AG10803 (cell line): ENCODE measurements at regions not wholly inside any gene's neighbourhood (a gene's known extent, or its start where the extent isn't known, plus 50 kb on each side); places are given as distances from the start of the nearest gene placed in this dataset.

Experiments
- DNase-seq: peaks from one replicate; pipeline ENCODE4 v3.0.0; 2010; ENCODE audit warnings: low read depth
- H3K4me3 ChIP-seq: 2 replicates; pipeline ENCODE4 v1.5.1; 2011; ENCODE audit warnings: mild to moderate bottlenecking, low read length, control low read depth
- TF ChIP-seq, protein P1 (sequence below): conservative IDR thresholded peaks from 2 replicates; pipeline ENCODE4 v1.5.1; 2011; ENCODE audit warnings: mild to moderate bottlenecking, low read length, control low read depth, inconsistent platforms

DNA sequence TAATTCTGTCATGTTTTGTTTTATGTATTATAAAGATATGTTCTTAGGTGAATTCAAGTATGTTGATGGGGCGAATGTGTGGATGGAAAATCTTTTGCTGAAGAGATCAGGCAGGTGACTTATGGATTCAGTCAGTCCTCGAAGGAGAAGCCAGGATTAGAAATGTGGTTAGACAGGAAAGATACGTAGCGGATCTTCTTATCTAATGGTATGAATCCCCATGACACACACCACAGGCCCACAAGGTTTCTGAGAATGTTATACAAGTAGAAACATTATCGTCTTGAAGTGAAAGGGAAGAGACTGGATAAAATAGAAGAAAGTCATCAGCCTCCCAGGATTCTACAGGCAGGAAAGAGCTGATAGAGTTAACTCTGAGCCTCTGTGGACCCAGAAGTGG, 69.0 kb upstream of the RFXAP start:
- TF ChIP-seq, protein P1, sequence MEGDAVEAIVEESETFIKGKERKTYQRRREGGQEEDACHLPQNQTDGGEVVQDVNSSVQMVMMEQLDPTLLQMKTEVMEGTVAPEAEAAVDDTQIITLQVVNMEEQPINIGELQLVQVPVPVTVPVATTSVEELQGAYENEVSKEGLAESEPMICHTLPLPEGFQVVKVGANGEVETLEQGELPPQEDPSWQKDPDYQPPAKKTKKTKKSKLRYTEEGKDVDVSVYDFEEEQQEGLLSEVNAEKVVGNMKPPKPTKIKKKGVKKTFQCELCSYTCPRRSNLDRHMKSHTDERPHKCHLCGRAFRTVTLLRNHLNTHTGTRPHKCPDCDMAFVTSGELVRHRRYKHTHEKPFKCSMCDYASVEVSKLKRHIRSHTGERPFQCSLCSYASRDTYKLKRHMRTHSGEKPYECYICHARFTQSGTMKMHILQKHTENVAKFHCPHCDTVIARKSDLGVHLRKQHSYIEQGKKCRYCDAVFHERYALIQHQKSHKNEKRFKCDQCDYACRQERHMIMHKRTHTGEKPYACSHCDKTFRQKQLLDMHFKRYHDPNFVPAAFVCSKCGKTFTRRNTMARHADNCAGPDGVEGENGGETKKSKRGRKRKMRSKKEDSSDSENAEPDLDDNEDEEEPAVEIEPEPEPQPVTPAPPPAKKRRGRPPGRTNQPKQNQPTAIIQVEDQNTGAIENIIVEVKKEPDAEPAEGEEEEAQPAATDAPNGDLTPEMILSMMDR = no peak
- no peak for DNase-seq

DNA sequence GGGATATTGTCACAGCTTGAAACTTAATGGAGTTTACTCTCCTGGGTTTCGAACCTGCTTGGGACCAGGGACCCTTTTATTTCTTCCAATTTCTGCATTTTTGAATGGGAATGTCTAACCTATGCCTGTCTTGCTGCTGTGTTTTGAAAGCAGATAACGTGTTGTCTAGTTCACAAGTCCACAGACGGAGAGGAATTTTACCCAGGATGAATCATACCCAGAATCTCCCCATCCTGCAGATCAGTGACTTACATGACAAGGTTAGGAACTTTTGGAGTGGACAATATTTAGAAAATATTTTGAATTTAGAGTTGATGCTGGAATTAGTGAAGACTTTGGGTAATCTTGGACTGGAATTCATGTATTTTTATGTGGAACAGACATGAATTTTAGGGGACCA, 68.6 kb upstream of the RFXAP start:
- no peak overlapping the region for H3K4me3 ChIP-seq
- no peak for DNase-seq
- TF ChIP-seq, protein P1 = no peak

More for the DNA sequence above, 69.0 kb upstream of the RFXAP start:
- H3K4me3 ChIP-seq = no peak overlapping the region

DNA sequence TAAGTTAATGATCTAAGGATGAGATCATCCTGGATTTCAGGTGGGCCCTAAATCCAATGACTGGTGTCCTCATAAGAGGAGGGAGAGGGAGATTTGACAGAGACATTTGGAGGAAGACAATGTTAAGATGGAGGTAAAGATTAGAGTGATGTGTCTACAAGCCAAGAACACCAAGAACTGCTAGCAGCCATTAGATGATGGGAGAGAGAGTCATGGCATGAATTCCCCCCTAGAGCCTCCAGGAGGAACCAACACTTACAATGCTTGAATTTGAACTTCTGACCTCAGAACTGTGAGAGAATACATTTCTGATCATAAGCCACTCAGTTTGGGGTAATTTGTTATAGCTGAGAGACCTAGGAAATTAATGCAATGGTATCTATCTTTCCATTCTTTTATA, 68.1 kb upstream of the RFXAP start:
- H3K4me3 ChIP-seq = no peak overlapping the region
- TF ChIP-seq, protein P1 = no peak
- no peak for DNase-seq

DNA sequence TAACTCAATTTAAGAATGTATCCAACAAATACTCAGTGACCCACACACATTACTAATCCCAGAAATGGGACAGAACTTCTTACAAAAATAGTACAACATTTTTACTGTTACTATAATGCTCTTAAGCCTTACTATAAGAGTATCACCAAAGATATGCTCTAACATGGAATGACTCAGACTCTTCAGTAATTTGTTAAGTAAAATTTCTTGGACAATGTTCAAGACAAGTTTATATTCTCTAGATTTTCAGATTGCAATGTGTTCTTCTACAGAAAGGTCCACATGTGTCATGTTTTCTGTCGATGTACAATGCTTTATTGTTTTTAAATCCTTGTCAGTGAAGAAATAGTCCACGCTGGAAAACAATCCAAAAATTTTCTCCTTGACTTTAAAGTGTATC, 66.3 kb upstream of the RFXAP start:
- DNase-seq = no peak
- TF ChIP-seq, protein P1 = no peak
- H3K4me3 ChIP-seq = no peak overlapping the region

DNA sequence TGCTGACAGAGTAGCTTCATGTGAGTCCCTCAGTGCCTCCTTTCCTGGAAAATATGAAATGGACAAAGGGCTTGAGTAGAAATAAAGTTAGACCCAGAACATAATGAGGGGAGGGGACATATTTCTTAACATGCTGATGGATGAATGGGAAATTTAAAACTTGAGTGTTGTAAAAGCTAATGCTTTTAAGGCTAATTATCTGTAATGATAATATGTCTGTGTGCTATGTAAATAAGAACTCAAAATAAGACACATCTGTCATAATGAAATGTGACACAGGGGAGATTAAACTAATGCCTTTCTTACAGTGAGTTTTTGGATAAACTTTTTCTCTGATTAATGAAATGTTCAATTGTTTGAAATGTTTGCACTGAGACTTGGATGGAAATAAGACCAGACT, 65.8 kb upstream of the RFXAP start:
- TF ChIP-seq, protein P1 = no peak
- no peak for DNase-seq
- H3K4me3 ChIP-seq = no peak overlapping the region

DNA sequence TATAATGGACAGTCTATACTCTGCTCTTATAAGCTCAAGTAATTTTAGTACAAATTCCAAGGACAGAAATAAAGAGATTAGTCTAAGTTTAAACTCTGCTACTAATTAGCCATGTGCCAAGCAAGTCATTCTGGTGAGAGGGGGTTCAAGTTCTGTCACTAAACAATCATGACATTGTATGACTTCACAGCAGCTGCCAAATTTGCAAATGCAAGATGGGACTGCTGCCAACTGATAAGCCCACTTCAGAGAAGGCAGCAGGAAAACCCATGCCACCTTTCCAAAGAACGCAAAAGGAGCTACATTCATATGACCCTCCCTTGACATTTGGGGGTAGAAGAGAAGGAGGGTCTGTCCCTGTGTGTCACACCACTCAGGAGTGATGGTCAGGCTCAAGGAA, 60.7 kb upstream of the RFXAP start:
- no peak for DNase-seq

DNA sequence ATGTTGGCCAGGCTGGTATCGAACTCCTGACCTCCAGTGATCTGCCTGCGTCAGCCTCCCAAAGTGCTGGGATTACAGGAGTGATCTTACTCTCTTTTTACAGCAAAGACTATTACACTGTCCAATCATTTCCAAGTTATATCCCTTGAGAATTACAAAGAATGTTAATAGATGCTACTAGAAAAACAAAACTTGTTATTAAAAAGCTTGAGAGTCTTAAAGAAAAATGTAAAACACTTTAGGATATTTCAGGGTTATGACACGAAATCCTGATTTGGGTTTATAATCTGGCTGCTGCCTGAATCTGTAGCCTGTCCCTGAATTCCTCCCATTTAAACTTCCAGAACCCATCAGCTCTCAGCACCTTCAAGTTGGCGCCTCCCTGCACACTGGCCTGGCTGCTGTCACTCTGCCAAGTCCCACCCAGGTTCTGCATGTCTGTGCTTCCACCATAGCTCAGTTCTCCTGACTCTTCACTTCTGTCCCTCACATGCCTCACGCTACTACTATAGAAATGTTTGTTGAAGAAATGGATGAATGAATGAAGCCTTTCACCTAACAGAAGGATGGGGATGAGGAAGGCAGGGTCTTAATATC, 55.8 kb upstream of the RFXAP start:
- TF ChIP-seq, protein P1 = no peak
- no peak overlapping the region for H3K4me3 ChIP-seq
- DNase-seq = no peak

More for the DNA sequence above, 60.7 kb upstream of the RFXAP start:
- TF ChIP-seq, protein P1 = no peak
- no peak overlapping the region for H3K4me3 ChIP-seq
